Body of pancreas (tissue), 4 donors: ENCODE measurements at regions not wholly inside any gene's neighbourhood (a gene's known extent, or its start where the extent isn't known, plus 50 kb on each side); places are given as distances from the start of the nearest gene placed in this dataset.

ENCODE experiments used
- CTCF ChIP-seq, 7 experiments: fragments of 450-650 bp in 4 of 7; fragments of 200-600 bp in 3 of 7; sonication (generic) in 3 of 7; IDR thresholded peaks; one replicate each; pipeline ENCODE4 v1.5.1; 2016 to 2019; ENCODE audit warnings: antibody characterized with exemption in 7 of 7
- POLR2A ChIP-seq, 3 donors: fragments of 450-650 bp; IDR thresholded peaks; one replicate each; pipeline ENCODE4 v1.6.1; 2016; ENCODE audit warnings: antibody characterized with exemption in 3 of 3, mild to moderate bottlenecking in 2 of 3

DNA sequence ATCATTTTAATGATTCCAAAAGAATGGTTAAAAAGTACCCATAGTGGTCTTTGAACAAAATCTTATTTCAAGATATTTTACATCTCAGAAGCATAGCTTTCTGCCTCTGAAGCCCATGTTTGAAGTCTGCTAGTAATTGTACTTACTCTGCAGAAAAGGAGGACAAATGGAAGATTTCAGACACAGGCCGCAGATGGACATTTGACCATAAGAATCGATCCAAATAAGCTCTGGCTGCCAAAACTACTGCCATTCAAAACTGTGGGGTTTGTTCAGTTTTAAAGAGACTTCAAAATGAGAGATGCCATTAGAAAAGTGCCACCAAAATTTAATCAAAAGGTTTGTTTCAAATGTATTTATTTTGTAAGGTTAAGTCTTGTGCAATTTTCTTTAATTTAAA lies 306.7 kb downstream of the DTWD2 start:
- TF ChIP-seq POLR2A (IDR thresholded peaks at IDR 0.05) = no peak
- TF ChIP-seq CTCF (IDR thresholded peaks at IDR 0.05) = no peak
